ENCODE measurements at regions not wholly inside any gene's neighbourhood (a gene's known extent, or its start where the extent isn't known, plus 50 kb on each side); places are given as distances from the start of the nearest gene placed in this dataset.
A peak's percentile ranks its signal among the peaks of the same experiment; 100 is the strongest.

DNA sequence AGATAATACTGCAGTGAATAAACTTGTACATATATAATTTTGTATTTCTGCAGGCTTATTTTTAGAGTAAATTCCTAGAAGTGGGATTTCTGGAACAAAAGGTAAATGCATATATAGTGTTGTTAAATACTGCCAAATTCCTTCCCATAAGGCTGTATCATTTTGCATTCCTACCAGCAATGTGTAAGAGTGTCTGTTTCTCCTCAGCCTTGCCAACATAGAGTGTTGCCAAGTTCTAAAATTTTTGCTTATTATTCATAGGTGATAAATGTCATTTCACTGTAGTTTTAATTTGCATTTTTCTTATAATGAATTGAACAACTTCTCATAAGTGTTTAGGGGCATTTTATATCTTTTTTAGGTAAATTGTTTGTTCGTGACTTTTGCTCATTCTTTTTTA lies 174.2 kb upstream of the ZBED5 start:
- in situ Hi-C loops (cut with HindIII; ENCODE audit: low pct_ligation_motif_present, low pct_unique_long_range_greater_than_20kb, low sequenced_read_pairs): no loop called here
- no peak for DNase-seq

- in situ Hi-C loops (cut with HindIII; ENCODE audit: low pct_ligation_motif_present, low pct_unique_long_range_greater_than_20kb, low sequenced_read_pairs): no loop called here
- DNase-seq: no peak
Measured at GRCh38 chr11:11029027-11029426, 171.2 kb upstream of the ZBED5 start.

- in situ Hi-C loops (cut with HindIII; ENCODE audit: low pct_ligation_motif_present, low pct_unique_long_range_greater_than_20kb, low sequenced_read_pairs): no loop called here
- peak; percentile 53 for DNase-seq
Measured at GRCh38 chr11:11028017-11028692, 170.3 kb upstream of the ZBED5 start.

DNA sequence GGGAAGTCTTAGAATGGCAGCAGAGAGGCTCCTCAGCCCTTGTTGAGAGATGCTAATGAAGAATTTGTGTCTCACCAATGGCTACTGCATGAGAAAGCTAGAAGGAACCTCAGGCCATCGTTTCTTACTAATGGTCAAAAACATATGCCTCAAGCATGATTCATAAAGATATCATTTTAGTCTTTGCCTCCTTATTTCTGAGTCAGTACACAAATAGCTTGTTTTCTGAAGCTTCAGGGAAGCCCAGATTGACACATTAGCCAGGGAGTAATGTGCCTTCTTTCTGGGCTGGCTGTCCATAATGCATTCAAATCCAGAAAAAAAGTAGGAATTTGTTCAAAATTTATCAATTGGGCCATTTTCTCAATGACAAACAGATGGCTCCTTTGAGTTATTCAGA lies 169.4 kb upstream of the ZBED5 start:
- no peak for DNase-seq
- in situ Hi-C loops (cut with HindIII; ENCODE audit: low pct_ligation_motif_present, low pct_unique_long_range_greater_than_20kb, low sequenced_read_pairs): no loop called here

DNA sequence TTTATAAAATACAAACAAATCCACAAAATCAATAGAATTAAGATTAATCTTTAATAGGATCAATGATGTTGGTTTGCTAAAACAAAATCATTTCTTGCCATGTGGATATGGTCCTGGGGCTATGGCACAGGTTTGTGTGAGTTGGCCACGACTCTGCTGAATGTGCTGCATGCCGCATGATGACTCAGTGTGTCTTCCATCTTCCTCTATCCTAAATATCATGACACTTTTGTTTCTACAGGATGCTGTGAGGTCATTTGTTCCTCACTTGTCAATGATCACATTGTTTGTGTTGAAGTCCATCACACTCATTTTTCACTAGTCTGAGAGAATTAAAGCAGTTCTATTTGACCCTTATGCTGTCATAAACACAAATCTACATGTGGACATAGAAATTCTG lies 167.2 kb upstream of the ZBED5 start:
- DNase-seq: no peak
- in situ Hi-C loops (cut with HindIII; ENCODE audit: low pct_ligation_motif_present, low pct_unique_long_range_greater_than_20kb, low sequenced_read_pairs): no loop called here

GRCh38 chr11:11022125-11022730 lies 164.4 kb upstream of the ZBED5 start:
- in situ Hi-C loops (cut with HindIII; ENCODE audit: low pct_ligation_motif_present, low pct_unique_long_range_greater_than_20kb, low sequenced_read_pairs): no loop called here
- peak; percentile 18 for DNase-seq

GRCh38 chr11:11021563-11021962 lies 163.7 kb upstream of the ZBED5 start:
- in situ Hi-C loops (cut with HindIII; ENCODE audit: low pct_ligation_motif_present, low pct_unique_long_range_greater_than_20kb, low sequenced_read_pairs): no loop called here
- no peak for DNase-seq

DNA sequence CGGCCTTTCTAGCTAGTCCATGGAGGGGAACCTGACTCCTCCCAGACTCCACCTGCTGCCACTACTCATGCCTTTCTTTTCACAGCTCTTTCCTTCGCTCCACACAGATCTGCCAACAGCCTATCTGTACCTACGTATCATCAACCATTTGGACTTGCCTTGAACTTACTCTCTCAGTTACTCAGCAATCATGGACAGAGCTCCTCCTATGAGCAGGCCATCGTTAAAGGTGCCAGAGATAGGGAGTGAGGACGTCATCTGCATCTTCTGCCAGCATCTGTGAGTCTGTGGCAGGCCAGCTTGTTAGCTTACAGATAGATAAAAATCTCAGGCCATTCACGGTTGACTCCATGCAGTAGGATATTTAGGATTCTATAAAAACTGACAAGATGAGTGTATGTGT lies 162.9 kb upstream of the ZBED5 start:
- in situ Hi-C loops (cut with HindIII; ENCODE audit: low pct_ligation_motif_present, low pct_unique_long_range_greater_than_20kb, low sequenced_read_pairs): no loop called here
- DNase-seq: no peak

DNA sequence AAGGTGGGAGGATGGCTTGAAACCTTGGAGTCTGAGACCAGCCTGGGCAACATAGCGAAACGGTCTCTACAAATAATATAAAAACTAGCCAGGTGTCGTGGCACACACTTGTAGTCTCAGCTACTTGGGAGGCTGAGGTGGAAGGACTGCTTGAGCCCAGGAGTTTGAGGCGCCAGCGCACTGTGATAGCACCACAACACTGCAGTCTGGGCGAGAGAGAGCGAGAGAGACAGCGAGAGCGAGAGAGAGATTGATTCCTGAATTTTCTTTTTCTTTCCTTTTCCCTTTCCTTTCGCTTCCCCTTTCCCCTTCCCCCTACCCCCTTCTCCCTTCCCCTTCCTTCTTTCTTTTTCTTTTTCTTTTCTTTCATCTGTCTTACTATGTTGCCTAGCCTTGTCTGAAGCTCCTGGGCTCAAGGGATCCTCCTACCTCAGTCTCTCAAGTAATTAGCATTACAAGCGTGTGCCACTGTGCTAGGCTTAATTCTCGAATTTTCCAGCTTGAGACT lies 162.4 kb upstream of the ZBED5 start:
- DNase-seq: no peak
- in situ Hi-C loops (cut with HindIII; ENCODE audit: low pct_ligation_motif_present, low pct_unique_long_range_greater_than_20kb, low sequenced_read_pairs): no loop called here

GRCh38 chr11:11016943-11017342 lies 159.1 kb upstream of the ZBED5 start:
- in situ Hi-C loops (cut with HindIII; ENCODE audit: low pct_ligation_motif_present, low pct_unique_long_range_greater_than_20kb, low sequenced_read_pairs): no loop called here
- no peak for DNase-seq

GRCh38 chr11:11016068-11016467 lies 158.2 kb upstream of the ZBED5 start:
- in situ Hi-C loops (cut with HindIII; ENCODE audit: low pct_ligation_motif_present, low pct_unique_long_range_greater_than_20kb, low sequenced_read_pairs): no loop called here
- DNase-seq: no peak

DNA sequence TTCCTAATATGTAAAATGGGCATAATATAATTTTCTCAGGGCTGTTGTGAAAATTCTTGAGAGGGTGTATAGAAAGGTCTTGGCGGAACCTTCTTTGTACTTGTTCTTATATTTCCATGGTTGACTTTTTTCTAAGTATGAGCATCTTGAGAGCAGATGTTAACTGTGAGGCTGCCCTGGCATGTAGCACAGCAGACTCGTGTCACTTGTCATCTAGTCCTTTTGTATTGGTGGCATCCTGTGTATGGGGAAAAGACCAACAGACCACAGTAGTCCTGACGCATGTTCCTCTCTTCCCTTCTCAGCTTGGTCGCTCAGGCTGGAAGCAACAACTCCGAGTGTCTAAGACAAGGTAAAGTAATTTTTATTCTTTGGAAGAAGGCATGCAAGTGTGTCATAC lies 153.8 kb upstream of the ZBED5 start:
- DNase-seq: no peak
- in situ Hi-C loops (cut with HindIII; ENCODE audit: low pct_ligation_motif_present, low pct_unique_long_range_greater_than_20kb, low sequenced_read_pairs): no loop called here

GRCh38 chr11:11010624-11011127 lies 152.8 kb upstream of the ZBED5 start:
- peak; percentile 59 for DNase-seq
- in situ Hi-C loops (cut with HindIII; ENCODE audit: low pct_ligation_motif_present, low pct_unique_long_range_greater_than_20kb, low sequenced_read_pairs): no loop called here

GRCh38 chr11:11009179-11009578 lies 151.3 kb upstream of the ZBED5 start:
- in situ Hi-C loops (cut with HindIII; ENCODE audit: low pct_ligation_motif_present, low pct_unique_long_range_greater_than_20kb, low sequenced_read_pairs): no loop called here
- DNase-seq: no peak

DNA sequence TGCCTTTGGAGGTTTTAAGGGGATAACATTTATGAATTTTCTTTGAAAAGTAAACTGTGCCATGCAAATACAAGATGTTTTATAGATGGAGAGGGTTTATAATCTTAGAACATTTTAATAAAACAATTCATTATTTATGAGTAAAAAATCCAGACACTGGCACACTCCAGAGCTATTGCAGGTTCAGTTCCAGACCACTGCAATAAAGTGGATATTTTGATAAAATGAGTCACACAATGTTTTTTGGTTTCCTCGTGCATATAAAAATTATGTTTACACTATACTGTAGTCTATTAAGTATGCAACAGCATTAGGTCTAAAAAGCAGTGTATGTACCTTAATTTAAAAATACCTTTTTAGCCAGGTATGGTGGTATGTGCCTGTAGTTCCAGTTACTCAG lies 146.2 kb upstream of the ZBED5 start:
- in situ Hi-C loops (cut with HindIII; ENCODE audit: low pct_ligation_motif_present, low pct_unique_long_range_greater_than_20kb, low sequenced_read_pairs): no loop called here
- DNase-seq: no peak

DNA sequence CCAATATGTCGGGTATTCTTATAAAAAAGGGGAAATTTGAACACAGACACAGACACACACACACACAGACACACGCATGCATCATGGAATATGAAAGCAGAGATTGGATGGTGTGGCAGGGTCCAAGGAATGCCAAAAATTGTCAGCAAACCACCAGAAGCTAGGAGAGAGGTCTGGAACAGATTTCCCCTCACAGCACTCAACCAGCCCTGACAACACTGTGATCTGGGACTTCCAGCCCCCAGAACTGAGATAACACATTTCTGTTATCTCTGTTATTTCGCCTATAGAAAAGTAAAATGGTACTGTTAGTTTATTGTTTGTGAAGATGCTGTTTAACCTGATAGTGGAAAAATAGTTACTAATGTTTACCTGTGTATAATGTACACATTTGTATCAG lies 145.4 kb upstream of the ZBED5 start:
- no peak for DNase-seq
- in situ Hi-C loops (cut with HindIII; ENCODE audit: low pct_ligation_motif_present, low pct_unique_long_range_greater_than_20kb, low sequenced_read_pairs): no loop called here

- no peak for DNase-seq
- in situ Hi-C loops (cut with HindIII; ENCODE audit: low pct_ligation_motif_present, low pct_unique_long_range_greater_than_20kb, low sequenced_read_pairs): no loop called here
Measured at GRCh38 chr11:11000579-11001283, 142.9 kb upstream of the ZBED5 start.

DNA sequence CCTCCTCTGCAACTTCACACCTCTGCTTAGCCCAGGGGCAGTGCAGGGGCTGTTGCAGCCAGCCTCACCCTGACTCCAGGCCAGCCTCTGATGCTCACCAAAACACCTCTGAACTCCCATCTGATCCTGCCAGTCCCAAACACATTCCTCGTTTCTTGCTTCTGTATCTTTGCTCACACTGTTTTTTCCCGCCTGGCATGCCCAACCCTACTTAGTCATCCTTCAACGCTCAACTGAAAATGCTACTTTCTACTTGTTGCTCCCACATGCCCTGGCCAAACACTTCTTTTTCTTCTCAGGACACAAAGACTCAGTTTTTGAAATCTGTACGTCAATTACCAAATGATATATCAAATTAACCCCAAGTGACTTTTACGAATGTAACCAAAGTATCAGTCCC lies 140.8 kb upstream of the ZBED5 start:
- in situ Hi-C loops (cut with HindIII; ENCODE audit: low pct_ligation_motif_present, low pct_unique_long_range_greater_than_20kb, low sequenced_read_pairs): no loop called here
- no peak for DNase-seq

DNA sequence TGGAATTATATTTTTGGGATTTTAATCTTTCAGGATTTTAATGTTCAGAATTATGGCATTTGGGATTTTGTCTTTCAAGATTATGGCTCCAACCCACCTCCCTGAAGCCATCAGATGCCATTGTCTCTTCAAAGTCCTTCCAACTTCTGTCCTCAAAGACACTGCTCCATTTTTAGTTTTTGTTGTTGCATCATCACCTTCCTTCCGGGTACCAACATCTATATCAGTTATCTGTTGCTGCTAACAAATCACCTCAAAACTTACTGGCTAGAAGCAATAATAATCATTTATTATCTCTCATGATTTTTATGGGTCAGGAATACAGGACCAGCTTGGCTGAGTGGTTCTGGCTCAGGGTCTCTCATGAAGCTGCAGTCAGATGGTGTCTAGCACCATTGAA lies 138.8 kb upstream of the ZBED5 start:
- DNase-seq: no peak
- in situ Hi-C loops (cut with HindIII; ENCODE audit: low pct_ligation_motif_present, low pct_unique_long_range_greater_than_20kb, low sequenced_read_pairs): no loop called here

- no peak for DNase-seq
- in situ Hi-C loops (cut with HindIII; ENCODE audit: low pct_ligation_motif_present, low pct_unique_long_range_greater_than_20kb, low sequenced_read_pairs): no loop called here
Measured at GRCh38 chr11:10993640-10994039, 135.8 kb upstream of the ZBED5 start.

Measured in ACHN (cell line).